ENCODE measurements at regions not wholly inside any gene's neighbourhood (a gene's known extent, or its start where the extent isn't known, plus 50 kb on each side); places are given as distances from the start of the nearest gene placed in this dataset.

GRCh38 chr11:104370478-104370877 is 206.5 kb upstream of the PDGFD start:
- H3K27me3 ChIP-seq (ENCODE audit: control insufficient read depth, insufficient read depth, low read length), result no peaks in the 10 kb centered on the region
- no peaks in the 10 kb centered on the region for H3K79me2 ChIP-seq (ENCODE audit: control insufficient read depth, insufficient read depth, low read length)
- H3K4me1 ChIP-seq (ENCODE audit: control insufficient read depth, extremely low read depth, insufficient read depth, low read length), result no peaks in the 10 kb centered on the region
- no peak overlapping the region for H3K9ac ChIP-seq (ENCODE audit: insufficient read depth, low read length)
- H3K4me3 ChIP-seq (replicated peaks in 1 of 4; ENCODE audit: control extremely low read depth in 1 of 4, insufficient read depth in 1 of 4, low read depth in 3 of 4, low read length in 4 of 4), result no peak overlapping the region
- H3K36me3 ChIP-seq (ENCODE audit: control insufficient read depth, insufficient read depth, low read length), result no peaks in the 10 kb centered on the region
- H3K9me3 ChIP-seq (ENCODE audit: control insufficient read depth, insufficient read depth, low read depth, low read length), result no peaks in the 10 kb centered on the region
- H3K27ac ChIP-seq (ENCODE audit: insufficient read depth, low read length), result no peak overlapping the region
- no peaks in the 10 kb centered on the region for H4K20me1 ChIP-seq (ENCODE audit: control insufficient read depth, extremely low read depth, insufficient read depth, low read length)
- H2AFZ ChIP-seq (ENCODE audit: low read length), result no peak overlapping the region
- DNase-seq (ENCODE audit: low read depth in 2 of 2), result no peak
- no peak overlapping the region for H3K4me2 ChIP-seq (ENCODE audit: extremely low read depth, insufficient read depth, low read length)
- TF ChIP-seq EZH2 (IDR thresholded peaks at IDR 0.05; ENCODE audit: low read length, missing control alignments), result no peak
- TF ChIP-seq CTCF (conservative IDR thresholded peaks at IDR 0.05 in 1 of 2, IDR thresholded peaks at IDR 0.05 in 1 of 2; ENCODE audit: low read depth in 1 of 2, low read length in 2 of 2), result no peak

- TF ChIP-seq EZH2 (IDR thresholded peaks at IDR 0.05; ENCODE audit: low read length, missing control alignments) (no peak), CTCF (conservative IDR thresholded peaks at IDR 0.05 in 1 of 2, IDR thresholded peaks at IDR 0.05 in 1 of 2; ENCODE audit: low read depth in 1 of 2, low read length in 2 of 2) (no peak)
- peak in 1 of 2 donors; percentile 9 for DNase-seq (ENCODE audit: low read depth in 2 of 2)
- H2AFZ ChIP-seq (ENCODE audit: low read length), result no peak overlapping the region
Measured at GRCh38 chr11:104369761-104370160, 205.8 kb upstream of the PDGFD start.

GRCh38 chr11:104366321-104366734 is 202.4 kb upstream of the PDGFD start:
- H4K20me1 ChIP-seq (ENCODE audit: control insufficient read depth, extremely low read depth, insufficient read depth, low read length), result no peaks in the 10 kb centered on the region
- no peaks in the 10 kb centered on the region for H3K4me1 ChIP-seq (ENCODE audit: control insufficient read depth, extremely low read depth, insufficient read depth, low read length)
- no peak overlapping the region for H3K9ac ChIP-seq (ENCODE audit: insufficient read depth, low read length)
- H3K4me3 ChIP-seq (replicated peaks in 1 of 4; ENCODE audit: control extremely low read depth in 1 of 4, insufficient read depth in 1 of 4, low read depth in 3 of 4, low read length in 4 of 4), result no peak overlapping the region
- TF ChIP-seq EZH2 (IDR thresholded peaks at IDR 0.05; ENCODE audit: low read length, missing control alignments) (no peak), CTCF (conservative IDR thresholded peaks at IDR 0.05 in 1 of 2, IDR thresholded peaks at IDR 0.05 in 1 of 2; ENCODE audit: low read depth in 1 of 2, low read length in 2 of 2) (no peak)
- H3K36me3 ChIP-seq (ENCODE audit: control insufficient read depth, insufficient read depth, low read length), result no peaks in the 10 kb centered on the region
- H3K4me2 ChIP-seq (ENCODE audit: extremely low read depth, insufficient read depth, low read length), result no peak overlapping the region
- no peak overlapping the region for H3K27ac ChIP-seq (ENCODE audit: insufficient read depth, low read length)
- no peaks in the 10 kb centered on the region for H3K79me2 ChIP-seq (ENCODE audit: control insufficient read depth, insufficient read depth, low read length)
- H2AFZ ChIP-seq (ENCODE audit: low read length), result no peak overlapping the region
- no peaks in the 10 kb centered on the region for H3K27me3 ChIP-seq (ENCODE audit: control insufficient read depth, insufficient read depth, low read length)
- no peak for DNase-seq (ENCODE audit: low read depth in 2 of 2)
- H3K9me3 ChIP-seq (ENCODE audit: control insufficient read depth, insufficient read depth, low read depth, low read length), result no peaks in the 10 kb centered on the region

More at GRCh38 chr11:104369761-104370160, 205.8 kb upstream of the PDGFD start:
- Histone ChIP-seq H3K27ac (ENCODE audit: insufficient read depth, low read length) (no peak overlapping the region), H3K4me1 (ENCODE audit: control insufficient read depth, extremely low read depth, insufficient read depth, low read length) (no peaks in the 10 kb centered on the region), H3K36me3 (ENCODE audit: control insufficient read depth, insufficient read depth, low read length) (no peaks in the 10 kb centered on the region), H3K4me2 (ENCODE audit: extremely low read depth, insufficient read depth, low read length) (no peak overlapping the region), H3K9me3 (ENCODE audit: control insufficient read depth, insufficient read depth, low read depth, low read length) (no peaks in the 10 kb centered on the region), H3K27me3 (ENCODE audit: control insufficient read depth, insufficient read depth, low read length) (no peaks in the 10 kb centered on the region), H4K20me1 (ENCODE audit: control insufficient read depth, extremely low read depth, insufficient read depth, low read length) (no peaks in the 10 kb centered on the region), H3K79me2 (ENCODE audit: control insufficient read depth, insufficient read depth, low read length) (no peaks in the 10 kb centered on the region), H3K4me3 (replicated peaks in 1 of 4; ENCODE audit: control extremely low read depth in 1 of 4, insufficient read depth in 1 of 4, low read depth in 3 of 4, low read length in 4 of 4) (no peak overlapping the region), H3K9ac (ENCODE audit: insufficient read depth, low read length) (no peak overlapping the region)
